Activated T-cell treated with anti-CD3 and anti-CD28 coated beads, Interleukin-2, amount 50 U/mL, for 24 hours (primary cell): ENCODE measurements at regions not wholly inside any gene's neighbourhood (a gene's known extent, or its start where the extent isn't known, plus 50 kb on each side); places are given as distances from the start of the nearest gene placed in this dataset.

Experiments used
- DNase-seq: peaks from one replicate; pipeline ENCODE4 v3.0.0-alpha.2; 2020
- H3K27ac Mint-ChIP-seq: 2 replicates; pipeline ENCODE4 v1.8.0; 2020; ENCODE audit warnings: mild to moderate bottlenecking, mixed read lengths
- H3K27me3 Mint-ChIP-seq: 2 replicates; pipeline ENCODE4 v1.8.0; 2020; ENCODE audit warnings: mixed read lengths
- H3K36me3 Mint-ChIP-seq: 2 replicates; pipeline ENCODE4 v1.8.0; 2020; ENCODE audit warnings: low read depth, mixed read lengths
- H3K4me1 Mint-ChIP-seq: 2 replicates; pipeline ENCODE4 v1.8.0; 2020; ENCODE audit warnings: low read depth, mixed read lengths
- H3K4me3 Mint-ChIP-seq: 2 replicates; pipeline ENCODE4 v1.8.0; 2020; ENCODE audit warnings: mild to moderate bottlenecking, moderate library complexity, mixed read lengths
- H3K9me3 Mint-ChIP-seq: 2 replicates; pipeline ENCODE4 v1.8.0; 2020; ENCODE audit warnings: mixed read lengths

DNA sequence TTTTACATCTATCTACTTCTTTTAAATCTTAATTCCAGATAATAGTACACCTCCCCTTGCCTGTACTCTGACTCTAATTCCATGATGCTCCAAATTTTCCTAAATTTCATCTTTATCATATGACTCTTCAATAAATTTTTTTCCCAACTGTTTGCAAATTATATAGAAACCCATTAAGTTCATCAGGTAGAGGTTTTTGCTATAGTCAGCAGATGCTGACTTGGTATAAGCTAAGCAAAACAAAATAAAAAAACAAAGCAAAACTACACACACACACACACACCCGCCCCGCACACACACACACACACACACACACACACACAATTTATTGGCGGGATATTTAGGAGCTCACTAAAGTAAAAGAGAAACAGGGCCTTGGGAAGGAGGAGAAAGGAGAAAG lies 1047.8 kb upstream of the FAM98A start:
- no peaks in the 10 kb centered on the region for H3K36me3 Mint-ChIP-seq
- DNase-seq = no peak
- H3K27ac Mint-ChIP-seq = no peak overlapping the region
- no peaks in the 10 kb centered on the region for H3K4me1 Mint-ChIP-seq
- H3K27me3 Mint-ChIP-seq = no peaks in the 10 kb centered on the region
- no peak overlapping the region for H3K4me3 Mint-ChIP-seq
- H3K9me3 Mint-ChIP-seq = peaks cover 6% of the 10 kb centered on the region

DNA sequence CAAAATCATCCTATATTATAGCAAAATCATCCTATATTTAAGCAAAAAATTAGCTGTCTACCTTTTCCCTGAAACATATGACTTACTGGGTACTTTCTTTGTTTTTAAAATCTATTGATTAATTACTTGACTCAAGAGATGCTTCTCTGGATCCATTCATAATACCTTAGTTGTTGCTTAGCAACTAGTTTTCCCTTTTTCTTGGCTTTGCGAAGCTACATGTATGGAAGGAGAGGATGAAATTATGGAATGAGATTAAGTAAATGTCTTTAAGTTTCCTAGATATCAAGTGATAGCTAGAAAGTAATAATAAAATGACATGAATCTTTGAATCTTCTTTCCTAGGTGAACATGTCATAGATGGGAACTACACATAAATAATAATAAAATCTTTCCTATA lies 1033.2 kb upstream of the FAM98A start:
- Mint-ChIP-seq H3K36me3 (no peaks in the 10 kb centered on the region), H3K9me3 (peaks cover 18% of the 10 kb centered on the region), H3K4me1 (no peaks in the 10 kb centered on the region), H3K27me3 (no peaks in the 10 kb centered on the region), H3K4me3 (no peak overlapping the region), H3K27ac (no peak overlapping the region)
- DNase-seq = no peak

DNA sequence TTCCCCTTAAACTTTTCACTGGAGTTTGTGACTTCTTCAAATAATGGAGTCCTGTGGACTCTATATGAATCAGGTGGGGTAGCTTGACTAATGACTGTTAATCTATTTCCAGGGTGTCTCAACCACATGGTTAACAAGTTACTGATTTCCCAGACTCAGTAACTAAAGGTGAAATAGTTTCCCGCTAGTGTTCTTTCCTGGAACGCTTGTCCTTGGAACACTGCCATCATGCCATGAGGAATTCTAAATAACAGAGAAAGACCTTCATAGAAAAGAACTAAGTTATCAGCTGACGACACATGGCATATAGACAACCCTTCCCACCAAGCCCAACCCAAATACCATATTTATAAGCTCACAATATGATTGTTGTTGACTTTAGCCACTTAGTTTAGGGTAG lies 1027.9 kb upstream of the FAM98A start:
- no peak overlapping the region for H3K27ac Mint-ChIP-seq

DNA sequence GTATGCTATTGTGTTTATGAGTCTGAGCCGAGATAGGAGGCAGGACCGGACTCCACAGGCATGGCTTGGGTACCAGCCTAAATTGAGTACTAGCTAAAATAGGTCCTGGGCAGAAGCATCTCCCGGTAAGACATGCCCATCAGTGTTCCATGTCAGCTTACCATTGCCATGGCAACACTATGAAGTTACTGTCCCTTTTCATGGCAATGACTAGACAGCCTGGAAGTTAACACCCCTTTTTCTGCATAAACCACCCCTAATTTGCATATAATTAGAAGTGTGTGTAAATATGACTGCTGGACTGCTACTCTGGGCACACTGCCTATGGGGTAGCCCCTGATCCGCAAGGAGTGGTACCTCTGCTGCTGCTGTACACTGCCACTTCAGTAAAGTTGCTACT lies 1005.1 kb upstream of the FAM98A start:
- Mint-ChIP-seq H3K9me3 (peaks cover 8% of the 10 kb centered on the region), H3K4me1 (no peaks in the 10 kb centered on the region), H3K27ac (no peak overlapping the region), H3K27me3 (no peaks in the 10 kb centered on the region), H3K36me3 (no peaks in the 10 kb centered on the region), H3K4me3 (no peak overlapping the region)
- DNase-seq = no peak

More for the DNA sequence above, 1027.9 kb upstream of the FAM98A start:
- H3K36me3 Mint-ChIP-seq = no peaks in the 10 kb centered on the region
- H3K27me3 Mint-ChIP-seq = no peaks in the 10 kb centered on the region
- H3K9me3 Mint-ChIP-seq = peaks cover 6% of the 10 kb centered on the region
- DNase-seq = no peak
- no peaks in the 10 kb centered on the region for H3K4me1 Mint-ChIP-seq
- H3K4me3 Mint-ChIP-seq = no peak overlapping the region

DNA sequence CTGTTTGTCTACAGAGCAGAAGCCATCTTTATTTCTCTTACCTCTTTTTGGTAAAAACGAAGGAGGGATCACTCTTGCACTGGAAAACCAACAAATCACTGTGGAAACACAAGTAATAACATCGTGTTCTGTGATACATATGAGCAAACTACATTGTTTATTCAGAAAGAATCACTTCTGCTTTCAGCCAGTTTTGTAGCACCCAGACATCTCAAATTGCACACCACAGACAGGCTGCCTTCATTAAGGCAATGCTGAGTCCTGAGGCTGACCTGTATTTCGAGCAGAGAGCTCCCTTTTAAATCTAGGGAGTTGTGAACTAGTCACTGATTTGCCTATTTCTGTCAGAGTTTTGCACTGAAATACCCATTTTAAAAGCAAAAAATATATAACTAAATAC lies 1003.2 kb upstream of the FAM98A start:
- Mint-ChIP-seq H3K27ac (no peak overlapping the region), H3K9me3 (peaks cover 3% of the 10 kb centered on the region), H3K27me3 (no peaks in the 10 kb centered on the region), H3K4me3 (no peak overlapping the region), H3K36me3 (no peaks in the 10 kb centered on the region), H3K4me1 (no peaks in the 10 kb centered on the region)
- DNase-seq = no peak

DNA sequence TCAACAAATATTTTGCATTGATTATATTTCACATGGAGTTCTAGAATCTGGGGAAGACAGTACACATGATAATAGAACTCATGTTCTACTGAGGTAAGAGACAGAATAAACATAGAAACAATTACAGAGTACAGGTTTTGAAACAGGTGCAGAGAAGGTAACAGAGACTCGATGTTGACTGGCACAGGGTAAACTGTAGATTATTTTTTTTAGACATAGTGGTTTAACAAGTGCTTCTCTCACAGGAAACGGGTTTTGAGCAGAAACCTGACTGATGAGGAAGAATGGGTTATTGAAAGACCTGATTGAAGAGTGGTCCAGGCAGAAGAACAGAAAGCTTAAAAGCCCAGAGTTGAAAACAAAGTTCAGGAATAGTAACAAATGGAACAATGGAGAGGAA lies 1002.5 kb upstream of the FAM98A start:
- Mint-ChIP-seq H3K27ac (no peak overlapping the region), H3K4me1 (no peaks in the 10 kb centered on the region), H3K9me3 (peaks cover 3% of the 10 kb centered on the region), H3K27me3 (no peaks in the 10 kb centered on the region), H3K4me3 (no peak overlapping the region), H3K36me3 (no peaks in the 10 kb centered on the region)
- no peak for DNase-seq

DNA sequence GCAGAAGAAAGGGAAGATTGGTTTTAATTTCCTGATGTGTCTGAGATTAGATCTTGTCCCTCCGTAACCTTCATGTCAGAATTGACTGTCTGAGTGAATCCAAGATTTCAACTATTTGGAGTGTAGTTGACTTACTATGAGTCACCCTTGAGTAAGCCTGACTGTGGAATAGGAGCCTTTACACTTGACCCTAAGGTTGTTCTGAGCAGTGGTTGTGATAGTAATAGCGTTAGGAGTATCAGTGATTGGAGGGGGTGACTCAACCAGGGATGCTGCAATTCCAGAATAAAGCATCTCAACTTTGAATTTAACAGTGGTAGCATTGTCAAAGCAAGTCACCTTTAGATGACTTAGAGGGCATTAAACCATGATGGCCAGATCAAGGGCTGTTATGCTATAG lies 979.5 kb upstream of the FAM98A start:
- no peak for DNase-seq

DNA sequence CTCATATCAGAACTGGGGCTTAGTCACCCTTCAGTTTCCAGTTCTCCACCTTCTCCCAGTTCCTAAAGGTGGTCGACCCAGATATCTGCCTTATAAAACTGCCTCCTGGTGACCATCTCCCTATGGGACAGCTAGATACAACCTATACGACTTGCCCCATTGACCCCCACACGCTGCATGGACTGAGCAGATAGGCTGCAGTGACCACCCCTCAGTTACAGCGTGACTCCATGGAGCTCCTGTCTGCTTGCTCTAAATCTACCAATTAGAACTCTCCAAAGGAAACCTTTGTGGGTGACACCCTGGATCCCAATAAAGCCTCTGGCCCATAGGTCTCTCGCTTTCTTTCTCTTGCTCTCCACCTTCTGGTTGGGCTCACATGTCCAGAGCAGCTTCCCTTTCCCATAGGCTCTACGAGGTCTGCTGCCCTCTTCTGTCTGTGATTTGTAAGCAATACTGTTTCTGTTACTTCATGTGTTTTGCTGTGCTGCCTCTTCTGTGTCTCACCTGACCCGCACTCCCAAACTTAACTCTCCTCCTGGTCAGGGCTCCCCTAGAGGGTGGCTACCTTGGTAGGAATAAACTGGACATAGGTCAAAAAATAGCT lies 971.3 kb upstream of the FAM98A start:
- Mint-ChIP-seq H3K9me3 (peaks cover 3% of the 10 kb centered on the region), H3K4me3 (no peak overlapping the region), H3K36me3 (no peaks in the 10 kb centered on the region), H3K27ac (no peak overlapping the region), H3K27me3 (no peaks in the 10 kb centered on the region), H3K4me1 (no peaks in the 10 kb centered on the region)
- no peak for DNase-seq

More for the DNA sequence above, 979.5 kb upstream of the FAM98A start:
- peaks cover 7% of the 10 kb centered on the region for H3K9me3 Mint-ChIP-seq
- H3K36me3 Mint-ChIP-seq = no peaks in the 10 kb centered on the region
- H3K4me3 Mint-ChIP-seq = no peak overlapping the region
- no peaks in the 10 kb centered on the region for H3K4me1 Mint-ChIP-seq
- no peaks in the 10 kb centered on the region for H3K27me3 Mint-ChIP-seq
- H3K27ac Mint-ChIP-seq = no peak overlapping the region

DNA sequence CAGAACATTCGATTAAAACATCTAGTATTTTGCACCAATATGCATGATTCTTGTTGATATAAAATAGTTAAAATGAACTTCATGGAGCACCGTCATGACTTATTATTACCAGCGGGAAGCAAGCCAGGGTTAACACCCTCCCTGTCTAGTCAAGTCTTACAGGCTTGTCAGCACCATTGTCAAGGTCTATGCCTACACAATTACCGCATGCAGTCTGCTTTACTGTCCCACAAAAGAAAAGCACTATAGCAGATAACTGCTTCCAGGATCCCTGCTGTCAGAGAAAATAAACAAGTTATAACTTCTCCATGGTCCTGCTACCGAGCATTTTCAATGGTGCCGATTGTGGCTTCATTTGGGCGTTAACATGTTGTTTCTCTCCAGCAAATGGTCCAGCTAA lies 968.0 kb upstream of the FAM98A start:
- no peak overlapping the region for H3K4me3 Mint-ChIP-seq
- no peak for DNase-seq
- no peaks in the 10 kb centered on the region for H3K27me3 Mint-ChIP-seq
- no peaks in the 10 kb centered on the region for H3K36me3 Mint-ChIP-seq
- H3K9me3 Mint-ChIP-seq = peaks cover 3% of the 10 kb centered on the region
- no peak overlapping the region for H3K27ac Mint-ChIP-seq
- H3K4me1 Mint-ChIP-seq = no peaks in the 10 kb centered on the region

DNA sequence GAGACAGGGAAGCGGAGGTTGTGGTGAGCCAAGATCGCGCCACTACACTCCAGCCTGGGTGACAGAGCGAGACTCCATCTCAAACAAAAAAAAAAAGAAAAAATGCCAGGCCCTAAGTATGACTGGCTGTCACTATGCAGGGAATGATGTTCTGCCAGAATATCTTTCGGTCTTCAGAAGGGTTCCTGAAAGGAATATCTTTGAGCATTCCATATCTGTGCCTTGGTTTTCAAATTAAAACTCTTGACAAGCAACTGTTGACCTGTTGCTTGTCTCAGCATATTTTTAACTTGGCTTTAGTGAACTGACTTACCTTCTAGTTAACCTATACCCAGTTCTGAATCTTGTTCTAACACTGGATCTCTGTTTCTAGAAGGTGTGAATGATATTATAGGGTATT lies 953.2 kb upstream of the FAM98A start:
- no peak overlapping the region for H3K4me3 Mint-ChIP-seq
- no peak for DNase-seq
- peaks cover 7% of the 10 kb centered on the region for H3K9me3 Mint-ChIP-seq
- H3K27me3 Mint-ChIP-seq = no peaks in the 10 kb centered on the region
- H3K36me3 Mint-ChIP-seq = no peaks in the 10 kb centered on the region
- no peaks in the 10 kb centered on the region for H3K4me1 Mint-ChIP-seq
- H3K27ac Mint-ChIP-seq = no peak overlapping the region

DNA sequence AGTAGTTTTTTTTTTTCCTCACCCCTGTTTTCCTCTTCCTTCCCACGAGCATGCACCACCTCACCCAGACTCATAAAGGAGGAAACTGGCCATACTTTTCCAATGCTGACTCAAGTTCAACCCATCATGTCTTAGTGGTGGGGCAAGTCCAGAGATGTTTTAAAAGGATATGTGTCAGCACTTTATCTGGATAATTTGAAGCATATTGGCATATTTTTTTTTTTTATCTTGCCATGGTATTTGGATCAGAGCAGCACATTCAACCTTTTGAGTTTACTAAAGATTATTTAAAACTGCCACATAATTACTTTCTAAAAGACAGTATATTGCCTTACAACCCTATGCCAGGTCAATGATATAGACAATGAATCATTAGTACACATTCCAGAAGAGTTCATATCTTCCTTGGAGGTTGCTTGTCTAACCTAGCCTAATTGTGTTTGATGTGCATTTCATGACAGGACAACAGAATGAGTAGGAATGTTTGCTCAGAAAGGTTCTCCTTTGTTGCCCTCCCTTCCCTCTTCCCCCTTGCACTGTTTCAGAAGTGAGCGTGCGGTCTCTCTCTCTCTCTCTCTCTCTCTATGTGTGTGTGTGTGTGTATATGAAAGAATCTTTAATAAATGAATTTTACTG lies 950.7 kb upstream of the FAM98A start:
- Mint-ChIP-seq H3K4me3 (no peak overlapping the region), H3K36me3 (no peaks in the 10 kb centered on the region), H3K27ac (no peak overlapping the region), H3K9me3 (peaks cover 15% of the 10 kb centered on the region), H3K27me3 (no peaks in the 10 kb centered on the region), H3K4me1 (no peaks in the 10 kb centered on the region)
- DNase-seq = no peak

DNA sequence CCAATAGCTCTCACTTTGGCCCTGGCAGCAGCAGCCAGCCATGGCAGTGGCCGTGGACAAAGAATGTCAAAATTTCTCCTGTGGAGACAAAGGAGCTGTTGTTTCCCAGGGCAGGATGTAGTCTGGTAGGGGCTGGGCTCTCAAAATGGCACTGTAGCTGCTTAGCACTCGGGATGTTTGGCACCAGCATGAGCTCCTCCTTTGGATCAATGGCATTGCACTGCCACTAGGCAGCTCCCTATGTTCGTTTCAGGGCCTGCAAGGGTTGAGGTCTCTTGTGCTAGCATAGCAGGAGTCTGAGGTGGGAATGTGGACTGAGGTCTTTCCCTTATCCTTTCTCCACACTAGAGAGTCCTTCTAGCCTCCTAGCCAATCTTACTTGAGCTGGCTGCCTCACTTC lies 948.8 kb upstream of the FAM98A start:
- Mint-ChIP-seq H3K27ac (no peak overlapping the region), H3K36me3 (no peaks in the 10 kb centered on the region), H3K4me1 (no peaks in the 10 kb centered on the region), H3K4me3 (no peak overlapping the region), H3K9me3 (peaks cover 12% of the 10 kb centered on the region), H3K27me3 (no peaks in the 10 kb centered on the region)
- no peak for DNase-seq

DNA sequence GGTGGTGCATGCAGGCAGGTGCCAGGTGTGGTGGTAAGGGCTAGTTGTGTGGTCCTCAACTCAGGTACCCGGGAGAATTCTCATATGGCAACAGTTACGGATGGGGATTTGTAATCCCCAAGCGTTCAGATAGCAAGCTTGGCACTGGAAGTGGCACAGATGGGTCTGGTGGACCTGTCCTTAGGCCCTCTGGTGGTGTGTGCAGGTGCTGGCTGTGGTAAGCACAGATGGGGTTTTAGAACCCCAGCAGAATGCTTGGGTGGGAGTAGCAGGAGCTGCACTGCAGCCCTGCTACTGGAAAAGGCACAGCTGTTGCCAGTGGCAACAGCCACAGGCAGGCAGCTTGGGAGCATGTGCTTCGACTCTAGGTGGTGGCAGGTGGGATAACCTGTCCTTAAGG lies 948.2 kb upstream of the FAM98A start:
- peaks cover 11% of the 10 kb centered on the region for H3K9me3 Mint-ChIP-seq
- no peaks in the 10 kb centered on the region for H3K27me3 Mint-ChIP-seq
- no peak for DNase-seq
- no peaks in the 10 kb centered on the region for H3K36me3 Mint-ChIP-seq
- no peak overlapping the region for H3K27ac Mint-ChIP-seq
- no peaks in the 10 kb centered on the region for H3K4me1 Mint-ChIP-seq
- H3K4me3 Mint-ChIP-seq = no peak overlapping the region

DNA sequence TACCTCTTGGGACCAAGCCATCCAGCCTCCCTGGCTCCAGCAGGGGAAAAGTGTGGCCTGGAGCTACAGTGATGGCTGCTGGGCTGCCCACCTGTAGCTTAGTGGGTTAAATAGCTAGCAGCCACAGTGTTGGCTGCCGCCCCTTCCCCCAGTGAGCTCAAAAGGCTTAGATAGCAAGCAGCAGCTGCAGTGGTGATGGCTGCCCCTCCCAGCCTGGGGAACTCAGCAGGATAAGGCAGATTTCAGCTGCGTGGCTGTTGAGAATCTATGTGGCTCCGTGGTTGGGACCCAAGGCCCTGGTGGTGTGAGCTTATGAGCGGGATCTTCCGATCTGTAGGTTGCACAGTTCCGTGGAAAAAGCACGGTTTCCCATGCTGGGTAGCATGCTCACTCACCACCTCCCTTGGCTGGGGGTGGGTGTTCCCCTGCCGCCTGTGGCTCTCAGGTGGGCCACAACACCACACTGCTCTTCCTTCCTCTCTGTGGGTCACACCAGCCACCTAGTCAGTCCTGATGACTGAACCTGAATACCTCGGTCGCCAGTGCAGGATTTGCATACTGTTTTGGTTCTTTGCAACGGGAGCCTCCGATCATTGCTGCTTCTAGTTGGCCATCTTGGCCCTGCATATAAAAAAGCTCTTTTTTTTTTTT lies 946.5 kb upstream of the FAM98A start:
- H3K27ac Mint-ChIP-seq = no peak overlapping the region
- H3K4me1 Mint-ChIP-seq = no peaks in the 10 kb centered on the region
- DNase-seq = no peak
- no peaks in the 10 kb centered on the region for H3K27me3 Mint-ChIP-seq
- no peaks in the 10 kb centered on the region for H3K36me3 Mint-ChIP-seq
- H3K9me3 Mint-ChIP-seq = peaks cover 13% of the 10 kb centered on the region
- H3K4me3 Mint-ChIP-seq = no peak overlapping the region

DNA sequence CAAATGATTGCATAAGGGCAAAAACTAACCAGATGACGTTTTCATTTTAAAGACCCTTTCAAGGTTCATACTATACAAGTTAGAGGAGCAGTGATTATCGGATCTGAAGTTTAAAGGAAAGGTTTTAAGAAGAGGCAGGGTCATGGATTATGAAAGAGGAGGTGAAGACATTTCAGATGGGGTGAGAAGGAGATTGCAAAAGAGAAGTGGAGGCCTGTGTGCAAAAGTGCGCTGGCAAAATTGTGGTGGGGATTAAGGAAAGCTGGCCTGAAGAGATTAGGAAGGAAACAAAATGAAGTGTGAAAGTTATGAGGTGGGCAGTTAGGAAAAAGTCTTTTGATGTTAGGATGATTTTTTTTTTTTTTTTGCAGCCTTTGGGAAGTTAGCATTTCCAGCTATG lies 935.7 kb upstream of the FAM98A start:
- H3K27ac Mint-ChIP-seq = no peak overlapping the region
- no peak overlapping the region for H3K4me3 Mint-ChIP-seq
- no peak for DNase-seq
- no peaks in the 10 kb centered on the region for H3K36me3 Mint-ChIP-seq
- H3K9me3 Mint-ChIP-seq = peaks cover 14% of the 10 kb centered on the region
- H3K4me1 Mint-ChIP-seq = no peaks in the 10 kb centered on the region
- no peaks in the 10 kb centered on the region for H3K27me3 Mint-ChIP-seq
